GM18907 (cell line): ENCODE measurements at regions not wholly inside any gene's neighbourhood (a gene's known extent, or its start where the extent isn't known, plus 50 kb on each side); places are given as distances from the start of the nearest gene placed in this dataset.
"Not testable (repeated sequence)": the region's sequence is repeated elsewhere in the genome, so short reads cannot be mapped to it uniquely, and the experiment has no call there.

Source experiments
- ATAC-seq: cut with Tn5 transposase; IDR thresholded peaks from one replicate; pipeline ENCODE4 v1.9.1; 2021; ENCODE audit warnings: mild to moderate bottlenecking, moderate library complexity; ENCODE audit not compliant: unreplicated experiment

DNA sequence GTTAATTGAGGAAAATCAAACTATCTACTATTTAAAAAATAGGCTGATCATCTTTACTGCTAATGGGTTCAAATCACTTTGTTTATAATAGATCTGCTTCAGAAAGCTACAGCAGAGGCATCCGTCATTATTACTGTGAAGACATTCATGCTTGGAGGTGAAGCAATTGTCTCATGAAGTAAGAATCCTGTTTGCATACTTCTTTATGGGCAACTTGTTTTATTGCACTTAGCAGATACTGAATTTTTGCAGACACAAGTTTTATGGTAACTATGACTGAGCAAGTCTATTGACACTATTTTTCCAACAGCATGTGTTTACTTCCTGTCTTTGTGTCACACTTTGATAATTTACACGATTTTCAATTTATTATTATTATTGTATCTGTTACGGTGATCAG lies 573.9 kb downstream of the RFPL4B start:
- ATAC-seq: no peak

DNA sequence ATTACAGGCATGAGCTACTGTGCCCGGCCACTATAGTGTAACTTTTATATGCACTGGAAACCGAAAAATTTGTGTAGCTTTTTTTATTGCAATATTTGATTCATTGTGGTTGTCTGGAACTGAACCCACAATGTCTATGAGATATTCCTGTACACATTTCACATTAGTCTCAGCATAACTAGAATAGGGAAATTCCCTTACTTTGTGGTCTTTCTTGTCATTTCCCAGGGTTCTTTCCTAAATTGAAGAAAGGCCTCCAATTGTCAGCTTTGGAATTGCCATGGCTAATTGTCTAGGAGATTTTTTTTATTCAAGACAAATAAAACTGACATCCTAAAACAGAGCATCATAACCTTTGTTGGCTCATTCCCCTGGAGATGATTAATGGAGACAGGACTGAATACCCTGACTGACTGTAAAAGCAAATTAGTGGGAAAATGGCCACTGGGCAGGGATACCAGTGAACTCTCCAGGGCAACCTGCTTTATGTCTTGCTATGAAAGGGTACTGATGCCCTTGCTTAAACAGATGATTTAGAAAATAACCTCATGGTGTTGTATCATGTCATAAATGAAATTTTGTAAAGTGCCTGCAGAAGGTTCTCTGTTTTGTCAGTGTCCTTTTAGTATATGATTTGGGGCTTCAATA lies 576.9 kb downstream of the RFPL4B start:
- no peak for ATAC-seq

DNA sequence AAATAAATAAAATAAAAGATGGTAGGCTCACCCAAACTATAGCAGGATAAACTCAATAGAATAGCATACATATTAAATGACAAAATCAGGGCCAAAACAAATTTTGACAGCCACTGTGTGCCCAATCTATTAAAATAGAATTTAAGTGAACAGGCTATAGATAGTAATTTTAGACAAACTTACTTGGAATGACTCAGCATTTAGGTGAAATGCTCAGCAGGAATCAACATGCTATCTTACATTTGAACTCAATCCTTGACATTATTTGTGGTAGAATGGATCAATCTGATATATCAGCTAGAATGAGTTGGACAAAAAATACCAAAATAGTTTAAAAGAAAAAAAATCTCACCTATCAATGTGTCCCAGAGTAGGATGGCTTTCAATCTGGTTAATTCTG lies 578.6 kb downstream of the RFPL4B start:
- ATAC-seq: no peak

DNA sequence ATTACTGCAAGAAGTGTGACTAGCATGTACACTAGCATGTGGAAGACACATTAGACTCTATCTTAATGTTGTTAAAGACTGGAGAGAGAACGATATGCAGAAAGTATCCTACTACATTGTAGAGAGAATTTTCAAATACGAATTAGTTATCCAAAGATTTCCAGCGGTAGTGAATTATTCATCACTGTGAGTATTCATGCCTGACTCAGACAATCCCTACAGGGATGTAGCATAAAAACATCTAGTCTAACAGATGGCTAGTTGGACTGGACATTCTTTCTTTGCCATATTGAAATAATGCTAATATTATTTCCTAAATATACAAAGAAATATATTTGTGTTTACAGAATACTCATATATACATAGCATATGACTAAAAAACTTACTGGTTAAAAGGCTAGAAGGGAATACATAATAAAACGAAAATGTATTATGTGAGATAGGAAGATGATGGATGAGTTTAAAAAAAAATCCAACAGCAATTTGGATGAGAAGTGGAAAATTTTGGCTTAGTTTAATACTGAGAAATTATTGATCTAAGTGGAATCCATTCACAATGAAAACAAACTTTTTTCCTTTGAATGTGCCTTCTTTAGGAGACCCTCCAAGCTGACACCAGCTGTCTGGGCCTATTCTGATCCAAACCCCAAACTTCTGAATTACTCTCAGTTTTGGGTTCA lies 580.7 kb downstream of the RFPL4B start:
- no peak for ATAC-seq

DNA sequence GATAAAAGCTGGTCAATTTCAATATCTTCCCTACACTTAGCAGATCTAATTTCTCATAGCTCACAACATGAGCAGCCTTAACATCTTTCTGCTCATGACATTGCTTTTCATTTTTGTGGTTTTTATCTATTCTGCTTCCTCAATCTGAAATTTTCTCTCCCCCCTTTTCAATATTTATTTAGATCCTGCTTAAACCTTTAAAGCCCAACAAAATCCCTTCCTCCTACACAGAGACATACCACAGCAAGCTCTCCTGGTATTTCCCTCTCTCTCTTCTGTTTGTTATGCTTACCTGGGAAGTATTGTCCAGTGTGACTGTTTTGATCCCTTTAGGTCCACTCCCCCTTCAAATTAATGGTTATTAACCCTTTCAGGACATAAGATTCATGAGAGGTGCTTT lies 582.5 kb downstream of the RFPL4B start:
- no peak for ATAC-seq

DNA sequence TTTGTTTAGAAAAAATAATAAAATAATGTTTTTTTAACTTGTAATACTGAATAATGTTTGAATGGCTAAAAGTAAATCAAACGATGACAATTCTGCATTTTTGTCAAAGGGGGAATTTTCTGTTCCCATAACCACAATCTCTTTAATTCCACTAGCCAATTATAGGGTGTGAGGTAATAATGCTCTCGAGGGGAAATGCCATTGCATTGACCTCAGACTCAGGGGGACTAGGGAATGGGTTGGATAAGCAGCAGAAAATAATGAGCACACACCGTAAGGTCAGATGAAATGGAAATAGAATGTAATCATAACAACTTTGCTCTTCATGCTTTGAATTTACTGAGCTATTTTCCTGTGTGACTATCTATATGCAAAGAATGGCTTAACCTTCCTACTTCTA lies 584.7 kb downstream of the RFPL4B start:
- no peak for ATAC-seq

DNA sequence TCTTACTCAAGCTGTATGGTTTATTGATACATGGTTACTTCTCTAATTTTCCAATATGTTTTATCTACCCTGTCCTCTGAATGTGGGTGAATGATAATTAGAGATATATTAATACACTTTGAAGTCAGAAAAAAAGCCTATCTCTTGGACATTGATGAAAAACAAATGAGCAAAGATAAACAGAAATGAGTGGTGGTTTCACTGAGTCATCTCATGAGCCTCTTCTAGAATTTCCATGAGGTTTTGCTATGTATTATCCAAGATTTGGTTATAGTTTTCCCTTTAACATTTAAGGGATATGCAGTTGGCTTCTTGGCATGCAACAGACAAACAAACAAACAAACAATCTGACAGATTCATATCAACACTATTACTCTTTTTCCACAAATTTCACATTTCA lies 586.8 kb downstream of the RFPL4B start:
- no peak for ATAC-seq

DNA sequence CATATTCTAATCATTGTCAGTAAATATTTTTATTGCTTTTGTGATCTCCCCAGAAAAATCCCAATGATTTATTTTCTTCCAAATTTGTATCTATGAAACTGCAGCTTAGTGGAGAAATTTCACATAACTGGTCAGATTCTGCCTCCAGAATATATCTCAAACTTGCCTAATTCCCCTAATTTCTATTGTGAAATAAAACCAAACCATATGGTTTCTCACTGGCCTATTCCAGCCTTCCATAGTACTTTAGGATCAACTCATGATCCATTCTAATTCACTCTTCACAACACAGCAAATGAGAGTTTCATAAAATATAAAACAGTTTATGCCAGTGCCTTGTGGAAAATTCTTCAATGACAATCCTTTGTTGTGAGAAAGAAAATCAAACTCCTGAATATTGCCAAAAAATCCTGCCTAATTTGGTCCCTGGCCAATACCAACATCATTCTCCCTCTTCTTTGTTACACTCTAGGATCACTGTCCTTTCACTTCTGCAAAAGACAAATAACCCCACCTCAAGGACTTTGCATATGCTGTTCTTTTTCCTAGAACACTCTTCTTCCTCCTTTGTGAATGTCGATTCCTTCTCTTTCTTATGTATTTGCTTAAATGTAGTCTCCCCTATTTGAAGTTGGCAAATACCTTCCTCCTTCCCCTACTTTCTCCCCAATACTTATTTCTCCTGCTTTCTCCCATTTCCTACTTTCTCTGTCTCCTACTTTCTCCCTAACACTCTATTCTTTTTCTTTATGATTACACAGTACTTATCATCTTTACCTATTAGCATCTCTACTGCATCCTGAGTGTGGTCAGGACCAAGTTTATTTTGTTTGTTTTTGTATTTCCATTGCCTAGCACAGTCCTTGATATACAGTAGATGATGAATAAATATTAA lies 587.5 kb downstream of the RFPL4B start:
- ATAC-seq: no peak

DNA sequence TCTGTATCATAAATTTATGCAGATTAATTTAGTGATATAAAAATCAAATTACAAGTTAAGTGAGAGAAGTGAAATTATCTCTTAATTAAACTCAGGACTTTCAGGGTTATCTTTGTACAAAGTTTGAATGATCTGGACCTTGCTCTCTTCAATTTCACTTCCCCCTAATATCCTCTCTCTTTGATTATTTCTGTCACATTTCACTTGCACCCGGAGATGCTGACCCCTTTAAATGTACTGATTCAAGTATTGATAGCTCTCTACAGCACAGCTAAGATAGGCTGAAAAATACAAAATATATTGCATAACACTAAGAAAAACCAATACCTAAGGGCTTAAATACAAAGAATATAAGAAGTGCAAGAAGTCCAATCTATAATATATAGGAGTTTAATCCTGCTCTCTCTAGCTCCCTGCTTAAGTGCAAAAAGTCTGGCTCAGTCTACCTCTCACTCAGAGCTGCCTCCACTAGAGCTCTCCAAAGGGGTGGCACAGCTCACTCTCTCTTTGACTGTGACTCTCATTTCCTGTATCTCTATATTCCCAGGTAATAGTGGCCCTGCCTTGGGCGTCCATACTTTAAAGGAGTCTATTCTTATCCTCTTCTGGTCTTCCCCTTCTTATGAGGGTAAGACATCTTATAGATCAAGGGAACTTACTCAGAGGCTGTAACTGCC lies 588.4 kb downstream of the RFPL4B start:
- no peak for ATAC-seq

DNA sequence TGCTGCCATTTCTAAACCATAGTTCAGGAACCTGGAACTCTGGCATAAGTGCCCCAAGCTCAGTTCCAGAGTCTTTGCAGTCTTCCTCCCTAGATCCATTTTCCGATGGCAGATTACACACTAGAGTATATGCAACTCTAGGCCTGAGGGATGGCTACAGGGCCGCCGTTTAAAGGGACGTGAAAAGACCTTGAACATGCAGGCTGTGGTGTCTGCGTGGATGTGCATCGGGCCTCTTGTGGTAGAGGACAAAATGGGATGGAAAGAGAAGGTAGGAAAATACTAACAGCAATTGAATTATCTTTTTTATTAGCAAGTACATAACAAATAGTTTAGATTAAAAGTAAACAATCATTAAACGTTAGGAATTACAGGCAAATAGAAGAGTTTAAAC lies 588.9 kb downstream of the RFPL4B start:
- ATAC-seq: no peak

DNA sequence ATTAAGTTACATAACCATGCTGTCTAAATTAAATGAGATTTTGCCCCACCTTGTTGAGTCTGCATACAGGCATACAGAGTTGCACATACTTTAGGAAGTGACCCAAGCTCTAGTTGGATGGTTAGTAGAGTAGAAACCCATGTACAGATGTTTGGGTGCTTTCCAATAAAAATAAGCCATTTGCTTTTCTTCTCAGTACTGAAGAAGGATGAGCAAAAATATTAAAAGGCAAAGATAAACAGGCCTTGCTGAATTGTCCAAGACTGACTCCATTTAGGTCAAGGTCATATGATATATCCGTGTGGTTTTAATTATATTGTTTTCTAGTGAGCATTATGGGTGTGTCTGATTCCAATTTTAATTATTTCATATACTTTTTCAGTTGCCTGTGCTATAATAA lies 589.4 kb downstream of the RFPL4B start:
- ATAC-seq: no peak

DNA sequence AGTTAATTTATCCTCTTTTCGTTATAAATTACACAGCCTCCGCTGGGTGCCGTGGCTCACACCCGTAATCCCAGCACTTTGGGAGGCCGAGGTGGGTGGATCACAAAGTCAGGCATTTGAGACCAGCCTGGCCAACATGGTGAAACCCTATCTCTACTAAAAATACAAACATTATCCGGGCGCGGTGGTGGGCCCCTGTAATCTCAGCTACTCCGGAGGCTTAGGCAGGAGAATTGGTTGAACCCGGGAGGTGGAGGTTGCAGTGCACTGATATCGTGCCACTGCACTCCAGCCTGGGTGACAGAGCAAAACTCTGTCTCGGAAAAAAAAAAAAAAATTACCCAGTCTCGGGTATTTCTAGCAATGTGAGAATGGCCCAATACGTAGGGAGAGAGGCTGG lies 590.6 kb downstream of the RFPL4B start:
- not testable (repeated sequence) for ATAC-seq

DNA sequence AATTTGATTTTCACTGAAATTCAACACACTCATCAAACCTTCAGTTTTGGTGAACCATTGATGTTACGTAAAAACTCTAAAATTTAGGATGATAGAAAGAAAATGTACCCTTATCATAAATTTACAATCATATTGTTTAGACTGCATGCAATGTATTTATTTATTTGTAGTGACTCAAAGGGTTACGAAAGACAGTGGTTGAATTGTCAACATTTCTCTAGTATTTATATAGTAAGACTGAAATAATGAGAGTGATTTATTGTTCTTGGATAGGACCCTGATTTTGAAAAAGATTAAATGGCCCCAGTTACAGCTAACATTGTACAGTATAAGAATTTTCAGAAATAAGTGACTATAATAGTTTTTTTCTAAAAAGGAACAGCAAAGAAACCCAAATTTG lies 591.5 kb downstream of the RFPL4B start:
- ATAC-seq: no peak

DNA sequence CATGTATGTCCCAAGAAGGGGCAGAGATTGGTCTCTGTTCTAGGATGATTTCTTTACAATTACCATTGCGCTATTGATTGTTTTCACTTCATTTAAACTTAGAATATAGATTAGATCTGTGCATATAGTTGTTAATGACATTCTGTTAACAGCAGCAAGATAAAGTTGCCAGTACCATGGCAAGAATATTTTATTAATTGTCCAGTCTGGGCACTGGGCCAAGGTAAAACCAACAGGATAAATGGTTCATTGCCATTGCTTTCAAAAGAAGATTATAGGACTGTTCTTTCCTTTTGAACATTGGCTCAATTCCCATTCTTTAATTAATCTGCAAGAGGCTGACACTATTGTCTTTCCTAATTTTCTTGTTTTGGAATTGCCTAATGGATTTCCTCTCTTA lies 592.4 kb downstream of the RFPL4B start:
- ATAC-seq: no peak

DNA sequence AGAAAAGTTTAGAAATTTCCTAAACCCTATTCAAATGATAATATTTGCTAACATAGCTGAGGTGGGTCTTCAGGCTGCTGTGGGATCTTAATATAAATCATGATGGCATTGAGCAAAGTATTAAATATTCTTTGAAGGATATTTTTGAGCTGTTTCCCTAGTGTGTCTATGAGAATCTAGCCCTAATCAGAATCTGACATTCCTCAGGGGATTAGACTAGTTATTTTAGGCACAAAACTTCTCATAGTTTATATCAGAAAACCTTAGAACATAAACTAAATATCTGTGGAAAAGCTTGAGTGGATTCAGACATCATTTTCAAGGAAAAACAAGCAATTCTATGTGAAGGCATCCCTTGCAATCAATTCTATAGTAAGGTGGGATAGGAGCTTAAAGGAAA lies 594.5 kb downstream of the RFPL4B start:
- no peak for ATAC-seq

DNA sequence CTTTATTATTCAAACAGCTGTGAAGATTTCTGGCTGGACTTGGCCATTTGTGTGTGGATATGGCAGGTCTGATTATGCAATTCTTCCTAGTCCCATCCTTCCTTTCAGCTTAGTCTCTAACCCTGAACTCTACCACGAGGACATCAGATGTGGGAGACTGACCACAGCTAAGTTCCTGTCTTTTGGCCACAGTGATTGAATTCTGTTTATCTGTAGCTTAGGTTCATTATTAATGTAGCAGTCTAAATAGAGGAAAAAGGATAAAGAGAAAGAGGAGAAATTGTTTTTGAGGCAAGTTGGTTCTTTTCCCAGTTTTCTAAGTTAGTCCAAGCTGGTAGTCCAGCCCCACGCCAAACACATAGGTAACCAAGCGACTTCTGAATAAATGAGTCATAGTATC lies 598.9 kb downstream of the RFPL4B start:
- ATAC-seq: no peak

DNA sequence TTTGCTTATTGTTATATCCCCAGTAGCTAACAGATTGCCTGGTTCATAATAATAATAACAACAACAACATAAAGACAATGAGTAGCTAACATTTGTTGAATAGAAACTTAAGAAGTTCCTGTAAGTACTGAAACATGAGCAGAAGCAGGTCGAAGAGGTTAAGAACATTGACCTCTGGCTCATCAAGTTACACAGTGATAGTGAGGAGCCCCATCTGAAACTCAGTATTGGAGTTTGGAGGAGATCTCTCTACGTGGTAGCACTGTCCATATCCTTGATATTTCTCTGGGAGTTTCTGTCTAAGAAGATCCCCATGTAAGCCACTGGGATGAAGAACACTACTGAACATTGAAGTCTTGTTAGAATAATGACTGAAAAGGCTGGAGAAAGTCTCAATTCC lies 600.4 kb downstream of the RFPL4B start:
- no peak for ATAC-seq

DNA sequence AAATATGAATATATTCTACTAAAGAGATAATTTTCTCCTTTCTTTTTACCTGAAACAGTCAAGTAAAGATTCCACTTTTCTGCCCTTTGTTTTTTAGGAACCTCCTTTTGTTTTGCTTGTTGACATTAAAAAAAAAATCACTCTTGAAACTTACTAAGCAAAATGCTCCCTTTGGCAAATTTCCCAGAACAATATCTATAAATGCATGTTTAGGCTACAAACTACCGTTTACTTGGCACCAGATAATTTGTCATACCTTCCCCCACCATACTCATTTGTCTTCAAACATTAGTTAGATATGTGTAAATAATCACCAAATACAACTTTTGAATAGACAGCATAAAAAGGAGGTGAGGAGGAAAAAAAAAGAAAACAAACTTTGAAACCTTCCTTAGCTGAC lies 604.7 kb downstream of the RFPL4B start:
- ATAC-seq: no peak

DNA sequence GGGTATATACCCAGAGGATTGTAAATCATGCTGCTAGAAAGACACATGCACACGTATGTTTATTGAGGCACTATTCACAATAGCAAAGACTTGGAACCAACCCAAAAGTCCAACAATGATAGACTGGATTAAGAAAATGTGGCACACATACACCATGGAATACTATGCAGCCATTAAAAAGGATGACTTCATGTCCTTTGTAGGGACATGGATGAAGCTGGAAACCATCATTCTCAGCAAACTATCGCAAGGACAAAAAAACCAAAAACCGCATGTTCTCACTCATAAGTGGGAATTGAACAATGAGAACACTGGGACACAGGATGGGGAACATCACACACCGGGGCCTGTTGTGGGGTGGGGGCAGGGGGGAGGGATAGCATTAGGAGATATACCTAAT lies 608.6 kb downstream of the RFPL4B start:
- not testable (repeated sequence) for ATAC-seq

DNA sequence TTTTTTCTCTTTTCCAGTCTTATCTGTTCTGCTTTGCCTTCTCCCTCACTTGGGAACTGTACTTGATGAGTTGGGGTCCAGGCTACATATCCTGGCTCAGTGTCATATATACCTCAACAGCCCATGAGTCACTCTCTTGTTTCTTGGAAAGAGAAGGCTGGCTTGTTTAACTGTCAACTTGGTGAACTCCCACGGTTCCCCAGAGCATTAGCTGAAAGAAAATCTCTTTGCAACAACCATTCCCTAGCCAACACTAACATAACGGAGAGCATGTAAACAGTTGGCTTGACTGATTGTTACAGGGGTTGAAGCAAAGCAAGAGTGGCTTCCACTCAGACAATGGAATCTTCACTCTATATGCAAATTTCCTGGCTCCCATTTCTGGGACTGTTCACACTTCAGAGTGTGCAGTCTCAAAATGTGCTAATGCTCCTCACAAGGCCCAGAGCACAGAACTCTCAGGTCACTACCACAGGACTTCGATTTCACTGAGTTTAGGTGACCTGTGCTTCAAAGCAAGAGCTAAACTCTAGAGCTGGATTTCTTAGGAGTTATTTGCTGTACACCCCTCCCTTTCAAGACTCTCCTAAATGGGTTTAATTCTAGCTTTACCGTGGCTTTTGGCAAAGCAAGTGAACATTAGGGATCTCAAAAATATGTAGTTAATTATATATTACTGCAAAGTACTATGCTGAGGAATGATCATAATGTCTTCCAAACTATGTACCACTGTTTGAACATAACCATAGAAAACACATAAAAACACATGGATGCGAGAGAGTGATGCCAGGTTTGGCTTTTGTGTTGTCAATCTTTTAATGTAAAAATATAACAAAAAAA lies 609.8 kb downstream of the RFPL4B start:
- ATAC-seq: no peak

DNA sequence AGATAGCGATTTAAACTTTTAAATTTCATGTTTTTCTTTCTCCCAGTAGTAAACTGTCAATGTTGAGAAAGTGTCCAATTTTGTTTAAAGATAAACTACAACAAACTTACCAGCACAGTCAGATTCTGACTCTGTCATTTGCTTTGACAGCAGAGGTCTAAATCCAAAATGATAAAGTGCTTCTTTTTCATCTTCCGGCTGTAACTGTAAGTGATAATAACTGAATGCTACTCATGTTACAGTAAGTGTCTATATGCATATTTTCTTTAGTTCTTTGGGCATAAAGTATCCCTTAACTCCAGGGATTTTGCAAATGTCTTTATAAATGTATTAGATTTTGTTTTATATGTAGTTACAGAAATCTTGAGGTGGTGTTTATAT lies 610.4 kb downstream of the RFPL4B start:
- no peak for ATAC-seq
